HG03558 (cell line): ENCODE measurements at regions not wholly inside any gene's neighbourhood (a gene's known extent, or its start where the extent isn't known, plus 50 kb on each side); places are given as distances from the start of the nearest gene placed in this dataset.

Source experiments
- ATAC-seq: cut with Tn5 transposase; IDR thresholded peaks from one replicate; pipeline ENCODE4 v1.9.1; 2021; ENCODE audit warnings: moderate number of reproducible peaks; ENCODE audit not compliant: unreplicated experiment; ENCODE audit errors: extremely low read depth

GRCh38 chr5:93280518-93280917 is 300.5 kb downstream of the NR2F1-AS1 start:
- ATAC-seq: no peak

GRCh38 chr5:93279296-93279963 is 301.6 kb downstream of the NR2F1-AS1 start:
- ATAC-seq: no peak

- ATAC-seq: no peak
Measured at GRCh38 chr5:93278896-93279295, 302.1 kb downstream of the NR2F1-AS1 start.

- ATAC-seq: no peak
Measured at GRCh38 chr5:93277051-93277450, 304.0 kb downstream of the NR2F1-AS1 start.

- no peak for ATAC-seq
Measured at GRCh38 chr5:93275376-93275775, 305.6 kb downstream of the NR2F1-AS1 start.

GRCh38 chr5:93274291-93274690 is 306.7 kb downstream of the NR2F1-AS1 start:
- no peak for ATAC-seq

GRCh38 chr5:93273176-93273575 is 307.8 kb downstream of the NR2F1-AS1 start:
- no peak for ATAC-seq

GRCh38 chr5:93272108-93272507 is 308.9 kb downstream of the NR2F1-AS1 start:
- ATAC-seq: no peak

GRCh38 chr5:93267736-93268135 is 313.3 kb downstream of the NR2F1-AS1 start:
- ATAC-seq: no peak

GRCh38 chr5:93267276-93267675 is 313.7 kb downstream of the NR2F1-AS1 start:
- no peak for ATAC-seq

GRCh38 chr5:93257616-93258015 is 323.4 kb downstream of the NR2F1-AS1 start:
- ATAC-seq: no peak

- no peak for ATAC-seq
Measured at GRCh38 chr5:93255796-93256195, 325.2 kb downstream of the NR2F1-AS1 start.

- ATAC-seq: no peak
Measured at GRCh38 chr5:93252165-93252564, 328.9 kb downstream of the NR2F1-AS1 start.

GRCh38 chr5:93251347-93251746 is 329.7 kb downstream of the NR2F1-AS1 start:
- no peak for ATAC-seq

- no peak for ATAC-seq
Measured at GRCh38 chr5:93250424-93250823, 330.6 kb downstream of the NR2F1-AS1 start.

GRCh38 chr5:93249651-93250289 is 331.2 kb downstream of the NR2F1-AS1 start:
- no peak for ATAC-seq

- no peak for ATAC-seq
Measured at GRCh38 chr5:93247105-93247504, 333.9 kb downstream of the NR2F1-AS1 start.

- no peak for ATAC-seq
Measured at GRCh38 chr5:93246090-93246855, 334.7 kb downstream of the NR2F1-AS1 start.

- no peak for ATAC-seq
Measured at GRCh38 chr5:93245226-93245625, 335.8 kb downstream of the NR2F1-AS1 start.

- no peak for ATAC-seq
Measured at GRCh38 chr5:93243481-93243880, 337.5 kb downstream of the NR2F1-AS1 start.

GRCh38 chr5:93240228-93240834 is 340.7 kb downstream of the NR2F1-AS1 start:
- ATAC-seq: no peak
